GM12873 (cell line): ENCODE measurements at regions not wholly inside any gene's neighbourhood (a gene's known extent, or its start where the extent isn't known, plus 50 kb on each side); places are given as distances from the start of the nearest gene placed in this dataset.

Experiments
- TF ChIP-seq, protein P1 (sequence below): IDR thresholded peaks from 2 replicates; pipeline ENCODE4 v1.5.1; 2012; ENCODE audit warnings: low read depth, mild to moderate bottlenecking, moderate library complexity, low read length, control low read depth; ENCODE audit not compliant: insufficient read depth; ENCODE audit errors: missing control alignments

GRCh38 chr1:234684856-234685255, 74.9 kb upstream of the IRF2BP2 start:
- TF ChIP-seq, protein P1, sequence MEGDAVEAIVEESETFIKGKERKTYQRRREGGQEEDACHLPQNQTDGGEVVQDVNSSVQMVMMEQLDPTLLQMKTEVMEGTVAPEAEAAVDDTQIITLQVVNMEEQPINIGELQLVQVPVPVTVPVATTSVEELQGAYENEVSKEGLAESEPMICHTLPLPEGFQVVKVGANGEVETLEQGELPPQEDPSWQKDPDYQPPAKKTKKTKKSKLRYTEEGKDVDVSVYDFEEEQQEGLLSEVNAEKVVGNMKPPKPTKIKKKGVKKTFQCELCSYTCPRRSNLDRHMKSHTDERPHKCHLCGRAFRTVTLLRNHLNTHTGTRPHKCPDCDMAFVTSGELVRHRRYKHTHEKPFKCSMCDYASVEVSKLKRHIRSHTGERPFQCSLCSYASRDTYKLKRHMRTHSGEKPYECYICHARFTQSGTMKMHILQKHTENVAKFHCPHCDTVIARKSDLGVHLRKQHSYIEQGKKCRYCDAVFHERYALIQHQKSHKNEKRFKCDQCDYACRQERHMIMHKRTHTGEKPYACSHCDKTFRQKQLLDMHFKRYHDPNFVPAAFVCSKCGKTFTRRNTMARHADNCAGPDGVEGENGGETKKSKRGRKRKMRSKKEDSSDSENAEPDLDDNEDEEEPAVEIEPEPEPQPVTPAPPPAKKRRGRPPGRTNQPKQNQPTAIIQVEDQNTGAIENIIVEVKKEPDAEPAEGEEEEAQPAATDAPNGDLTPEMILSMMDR = no peak

DNA sequence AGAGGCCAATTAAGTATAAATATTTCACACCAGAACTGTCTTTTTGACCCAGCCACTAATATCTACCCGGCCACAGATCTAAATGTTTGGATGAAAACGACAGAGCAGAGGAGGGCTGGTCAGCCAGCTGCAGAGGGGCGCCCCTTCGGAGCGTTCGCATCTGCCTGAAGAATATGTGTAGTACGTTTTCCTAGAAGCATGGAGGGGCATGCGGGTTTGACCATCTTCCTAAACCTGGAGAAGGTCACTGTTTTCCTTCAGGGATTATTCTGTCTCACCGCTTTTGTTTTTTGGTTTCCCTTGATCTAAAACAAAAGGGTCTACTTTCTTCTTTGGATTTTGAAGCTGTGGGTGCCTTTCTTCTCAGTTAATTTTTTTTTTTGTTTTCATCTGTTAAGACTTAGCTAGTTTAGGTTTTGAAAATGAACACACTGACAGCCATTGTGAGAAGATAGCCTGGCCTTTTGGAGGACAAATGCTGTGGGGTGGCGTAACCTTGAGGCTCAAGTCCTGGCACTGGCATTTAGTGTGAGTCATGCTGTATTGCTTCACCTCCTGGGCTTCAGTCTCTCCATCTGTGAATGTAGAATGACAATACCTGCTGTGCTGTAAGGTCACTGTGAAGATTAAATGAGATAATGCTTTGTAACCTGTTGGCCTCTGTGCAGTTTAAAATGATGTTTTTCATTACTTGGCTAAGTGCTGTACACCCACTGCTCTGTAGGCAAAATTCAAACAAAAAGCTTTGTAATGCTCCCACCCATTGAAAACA, 74.1 kb upstream of the IRF2BP2 start:
- TF ChIP-seq, protein P1 = no peak

- TF ChIP-seq, protein P1 = no peak
These were observed 73.3 kb upstream of the IRF2BP2 start for GRCh38 chr1:234683127-234683860.

GRCh38 chr1:234681990-234682389, 72.0 kb upstream of the IRF2BP2 start:
- TF ChIP-seq, protein P1 = no peak

DNA sequence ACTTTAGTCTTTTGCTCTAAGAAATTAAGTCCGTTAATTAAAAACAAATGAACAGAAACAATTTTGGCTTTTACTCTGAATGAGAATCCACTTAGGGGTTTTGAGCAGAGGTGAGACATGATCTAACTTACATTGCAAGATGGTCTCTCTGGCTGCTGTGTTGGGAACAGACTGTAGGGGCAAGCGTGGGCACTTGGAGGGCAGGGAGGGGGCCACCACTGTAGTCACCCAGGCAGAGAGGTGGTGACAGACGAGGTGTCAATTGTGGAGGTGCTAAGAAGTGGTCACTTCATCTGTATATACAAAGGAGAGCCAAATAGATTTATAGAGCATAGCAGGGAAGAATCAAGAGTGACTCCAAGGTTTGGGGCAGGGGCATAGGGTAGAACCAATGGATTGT, 71.1 kb upstream of the IRF2BP2 start:
- TF ChIP-seq, protein P1 = no peak

DNA sequence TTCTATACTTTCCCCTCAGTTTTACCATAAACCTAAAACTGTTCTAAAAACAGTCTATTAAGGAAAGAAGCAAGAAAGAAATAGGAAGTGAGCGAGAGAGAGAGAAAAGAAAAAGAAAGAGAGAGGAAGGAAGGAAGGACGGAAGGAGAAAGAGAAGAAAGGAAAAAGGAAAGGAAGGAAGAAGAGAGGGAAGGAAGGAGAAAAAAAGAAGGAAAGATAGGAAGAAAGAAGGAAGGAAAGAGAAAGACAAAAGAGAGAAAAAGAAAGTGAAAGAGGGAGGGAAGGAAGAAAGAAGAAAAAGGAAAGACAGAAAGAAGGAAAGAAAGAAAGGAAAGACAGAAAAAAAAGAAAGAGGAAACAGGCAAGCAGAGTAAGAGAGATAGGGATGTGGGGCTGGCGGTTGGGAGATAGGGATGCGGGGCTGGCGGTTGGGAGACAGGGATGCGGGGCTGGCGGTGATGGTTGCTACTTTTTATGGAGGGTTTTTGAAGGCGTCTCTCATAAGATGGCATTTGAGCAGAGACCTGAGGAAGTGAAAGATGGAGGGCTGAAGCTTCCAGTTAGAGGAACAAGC, 70.4 kb upstream of the IRF2BP2 start:
- TF ChIP-seq, protein P1 = no peak

GRCh38 chr1:234676103-234676594, 66.2 kb upstream of the IRF2BP2 start:
- TF ChIP-seq, protein P1 = no peak
